ENCODE measurements at regions not wholly inside any gene's neighbourhood (a gene's known extent, or its start where the extent isn't known, plus 50 kb on each side); places are given as distances from the start of the nearest gene placed in this dataset.

- no peak overlapping the region for H3K27ac ChIP-seq
Observed at GRCh38 chr1:58000116-58000515, 546.4 kb downstream of the OMA1 start.

DNA sequence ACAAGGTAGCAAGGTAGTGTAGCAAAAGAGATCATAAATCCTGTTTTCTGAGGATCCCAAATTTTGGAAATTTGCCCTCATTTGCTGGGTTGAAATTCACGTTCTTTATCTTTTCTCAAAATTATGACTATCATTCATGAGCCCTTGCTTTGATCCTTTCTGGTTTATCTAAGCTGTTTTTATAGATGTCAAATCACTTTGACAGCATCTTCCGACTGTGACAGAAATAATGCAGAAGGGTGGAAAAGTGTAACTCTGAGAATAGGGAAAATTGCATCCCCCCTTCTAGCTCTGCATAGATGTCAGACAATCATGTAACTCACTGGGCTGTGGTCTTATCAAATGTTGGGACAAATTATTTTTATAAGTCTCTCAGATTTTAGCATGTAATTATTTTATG is 550.1 kb downstream of the OMA1 start:
- intact Hi-C loops (cut with DNase I): no loop called here
- no peaks in the 10 kb centered on the region for H3K36me3 ChIP-seq
- TF ChIP-seq POLR2AphosphoS5 (IDR thresholded peaks at IDR 0.05; ENCODE audit: insufficient read depth in 1 of 2, low read depth in 1 of 2) (no peak), POLR2A (IDR thresholded peaks at IDR 0.05) (no peak)
- TF ChIP-seq, protein P1, sequence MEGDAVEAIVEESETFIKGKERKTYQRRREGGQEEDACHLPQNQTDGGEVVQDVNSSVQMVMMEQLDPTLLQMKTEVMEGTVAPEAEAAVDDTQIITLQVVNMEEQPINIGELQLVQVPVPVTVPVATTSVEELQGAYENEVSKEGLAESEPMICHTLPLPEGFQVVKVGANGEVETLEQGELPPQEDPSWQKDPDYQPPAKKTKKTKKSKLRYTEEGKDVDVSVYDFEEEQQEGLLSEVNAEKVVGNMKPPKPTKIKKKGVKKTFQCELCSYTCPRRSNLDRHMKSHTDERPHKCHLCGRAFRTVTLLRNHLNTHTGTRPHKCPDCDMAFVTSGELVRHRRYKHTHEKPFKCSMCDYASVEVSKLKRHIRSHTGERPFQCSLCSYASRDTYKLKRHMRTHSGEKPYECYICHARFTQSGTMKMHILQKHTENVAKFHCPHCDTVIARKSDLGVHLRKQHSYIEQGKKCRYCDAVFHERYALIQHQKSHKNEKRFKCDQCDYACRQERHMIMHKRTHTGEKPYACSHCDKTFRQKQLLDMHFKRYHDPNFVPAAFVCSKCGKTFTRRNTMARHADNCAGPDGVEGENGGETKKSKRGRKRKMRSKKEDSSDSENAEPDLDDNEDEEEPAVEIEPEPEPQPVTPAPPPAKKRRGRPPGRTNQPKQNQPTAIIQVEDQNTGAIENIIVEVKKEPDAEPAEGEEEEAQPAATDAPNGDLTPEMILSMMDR (IDR thresholded peaks at IDR 0.05): no peak
- H3K27me3 ChIP-seq: no peaks in the 10 kb centered on the region
- H3K9me3 ChIP-seq: no peaks in the 10 kb centered on the region
- no peak for DNase-seq (ENCODE audit: extremely low spot score in 2 of 2)
- H3K4me1 ChIP-seq: no peaks in the 10 kb centered on the region
- no peak overlapping the region for H3K4me3 ChIP-seq
- H3K27ac ChIP-seq: no peak overlapping the region

More at GRCh38 chr1:58000116-58000515, 546.4 kb downstream of the OMA1 start:
- Histone ChIP-seq H3K27me3 (no peaks in the 10 kb centered on the region), H3K4me3 (no peak overlapping the region), H3K36me3 (no peaks in the 10 kb centered on the region), H3K4me1 (no peaks in the 10 kb centered on the region), H3K9me3 (no peaks in the 10 kb centered on the region)
- intact Hi-C loops (cut with DNase I): no loop called here
- DNase-seq (ENCODE audit: extremely low spot score in 2 of 2): no peak
- TF ChIP-seq POLR2AphosphoS5 (IDR thresholded peaks at IDR 0.05; ENCODE audit: insufficient read depth in 1 of 2, low read depth in 1 of 2) (no peak), POLR2A (IDR thresholded peaks at IDR 0.05) (no peak)
- TF ChIP-seq, protein P1 (IDR thresholded peaks at IDR 0.05): no peak

GRCh38 chr1:57991289-57991688 is 555.2 kb downstream of the OMA1 start:
- Histone ChIP-seq H3K27me3 (no peaks in the 10 kb centered on the region), H3K4me1 (no peaks in the 10 kb centered on the region), H3K36me3 (no peaks in the 10 kb centered on the region), H3K27ac (no peak overlapping the region), H3K9me3 (no peaks in the 10 kb centered on the region), H3K4me3 (no peak overlapping the region)
- intact Hi-C loops (cut with DNase I): no loop called here
- TF ChIP-seq POLR2AphosphoS5 (IDR thresholded peaks at IDR 0.05; ENCODE audit: insufficient read depth in 1 of 2, low read depth in 1 of 2): no peak
- TF ChIP-seq, protein P1 (IDR thresholded peaks at IDR 0.05): no peak
- no peak for TF ChIP-seq POLR2A (IDR thresholded peaks at IDR 0.05)
- DNase-seq (ENCODE audit: extremely low spot score in 2 of 2): no peak

DNA sequence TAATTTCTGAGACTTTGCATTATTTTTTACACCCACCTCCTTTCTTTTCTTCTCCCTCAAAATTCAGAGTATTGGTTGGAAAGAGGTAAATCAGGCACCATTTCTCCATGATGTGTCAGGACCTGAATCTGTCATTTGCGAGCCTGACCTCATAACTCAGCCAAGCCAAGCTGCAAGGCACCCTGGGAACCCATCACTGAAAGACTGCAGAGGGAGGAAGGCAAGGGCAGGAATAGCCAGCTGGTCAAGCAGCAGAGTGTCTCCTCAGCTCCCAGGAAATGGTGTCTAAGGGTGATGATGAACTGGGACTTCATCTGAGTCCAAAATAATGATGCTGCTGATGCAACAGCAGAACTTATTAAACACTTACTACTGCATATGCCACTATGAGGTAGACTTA is 556.6 kb downstream of the OMA1 start:
- Histone ChIP-seq H3K4me3 (no peak overlapping the region), H3K4me1 (no peaks in the 10 kb centered on the region), H3K36me3 (no peaks in the 10 kb centered on the region), H3K27ac (no peak overlapping the region), H3K9me3 (no peaks in the 10 kb centered on the region), H3K27me3 (no peaks in the 10 kb centered on the region)
- TF ChIP-seq POLR2AphosphoS5 (IDR thresholded peaks at IDR 0.05; ENCODE audit: insufficient read depth in 1 of 2, low read depth in 1 of 2) (no peak), POLR2A (IDR thresholded peaks at IDR 0.05) (no peak)
- TF ChIP-seq, protein P1 (IDR thresholded peaks at IDR 0.05): no peak
- intact Hi-C loops (cut with DNase I): no loop called here
- DNase-seq (ENCODE audit: extremely low spot score in 2 of 2): no peak

GRCh38 chr1:57987523-57987922 is 559.0 kb downstream of the OMA1 start:
- intact Hi-C loops (cut with DNase I): no loop called here

More at GRCh38 chr1:57987523-57987922, 559.0 kb downstream of the OMA1 start:
- Histone ChIP-seq H3K4me1 (no peaks in the 10 kb centered on the region), H3K9me3 (no peaks in the 10 kb centered on the region), H3K36me3 (no peaks in the 10 kb centered on the region), H3K27me3 (no peaks in the 10 kb centered on the region), H3K27ac (no peak overlapping the region), H3K4me3 (no peak overlapping the region)
- no peak for DNase-seq (ENCODE audit: extremely low spot score in 2 of 2)
- TF ChIP-seq, protein P1 (IDR thresholded peaks at IDR 0.05): no peak
- no peak for TF ChIP-seq POLR2AphosphoS5 (IDR thresholded peaks at IDR 0.05; ENCODE audit: insufficient read depth in 1 of 2, low read depth in 1 of 2)
- no peak for TF ChIP-seq POLR2A (IDR thresholded peaks at IDR 0.05)

Data from vagina (tissue), 2 donors.